Stimulated activated CD4-positive, alpha-beta T cell treated with anti-CD3 and anti-CD28 coated beads, Interleukin-15, amount 100 ng/mL, for 48 hours (primary cell): ENCODE measurements at regions not wholly inside any gene's neighbourhood (a gene's known extent, or its start where the extent isn't known, plus 50 kb on each side); places are given as distances from the start of the nearest gene placed in this dataset.

ENCODE experiments used
- DNase-seq, 2 donors: peaks; one replicate each; pipeline ENCODE4 v3.0.0-alpha.2; 2020; ENCODE audit warnings: low read depth in 2 of 2

DNA sequence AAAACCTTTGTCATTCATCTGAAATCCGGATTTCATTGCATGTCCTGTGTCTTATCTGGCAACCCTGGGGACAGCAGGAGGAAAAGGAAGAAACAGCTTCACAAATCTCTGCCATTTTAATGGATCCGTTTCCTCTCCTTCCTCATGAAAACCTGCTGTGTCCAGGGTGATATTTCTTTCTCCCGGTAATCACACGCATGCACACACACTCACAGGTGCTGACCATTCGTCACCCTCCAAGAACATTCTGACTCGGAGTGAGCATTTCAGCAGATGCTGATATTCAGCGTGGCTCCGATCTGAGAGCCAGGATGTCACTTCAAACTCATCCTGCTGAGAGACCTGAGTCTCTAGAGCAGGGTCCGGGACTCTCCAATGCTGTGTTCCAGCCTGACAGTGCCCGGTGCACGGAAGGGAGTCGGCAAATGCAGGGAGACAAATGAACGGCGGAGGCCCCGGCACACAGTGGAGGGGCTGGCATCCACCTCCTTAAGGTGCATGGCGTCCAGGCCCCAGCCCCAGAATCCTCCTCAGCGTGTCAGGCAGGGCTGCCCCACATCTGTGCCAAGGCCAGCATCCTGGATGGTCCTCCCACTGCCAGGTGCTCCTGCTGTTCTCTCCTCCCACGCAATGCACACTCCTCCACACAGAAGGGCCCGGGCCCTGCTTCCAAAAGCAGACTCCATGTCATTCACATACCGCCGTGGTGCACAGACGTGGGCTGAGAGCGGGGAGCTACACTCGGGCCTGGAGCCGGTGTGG is 70.7 kb downstream of the RBFOX3 start:
- no peak for DNase-seq

DNA sequence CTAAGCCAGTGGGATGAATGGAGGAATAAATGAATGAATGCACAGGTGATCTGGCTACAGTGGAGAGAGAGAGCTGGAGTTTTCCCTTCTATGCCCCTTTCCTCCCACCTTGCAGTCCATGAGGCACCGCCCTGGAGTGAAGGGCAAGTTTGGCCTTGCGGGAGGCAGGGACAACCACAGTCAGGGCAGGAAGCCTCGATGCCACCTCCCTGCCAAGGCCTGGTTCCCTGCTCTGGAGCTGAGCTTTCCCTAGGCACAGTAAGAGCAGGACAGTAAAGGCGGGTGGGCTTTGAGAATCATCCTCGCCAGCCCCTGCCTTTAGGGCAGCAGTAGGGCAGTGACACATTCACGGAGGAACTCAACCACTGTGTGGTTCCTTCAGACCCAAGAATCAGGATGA is 72.6 kb downstream of the RBFOX3 start:
- no peak for DNase-seq

DNA sequence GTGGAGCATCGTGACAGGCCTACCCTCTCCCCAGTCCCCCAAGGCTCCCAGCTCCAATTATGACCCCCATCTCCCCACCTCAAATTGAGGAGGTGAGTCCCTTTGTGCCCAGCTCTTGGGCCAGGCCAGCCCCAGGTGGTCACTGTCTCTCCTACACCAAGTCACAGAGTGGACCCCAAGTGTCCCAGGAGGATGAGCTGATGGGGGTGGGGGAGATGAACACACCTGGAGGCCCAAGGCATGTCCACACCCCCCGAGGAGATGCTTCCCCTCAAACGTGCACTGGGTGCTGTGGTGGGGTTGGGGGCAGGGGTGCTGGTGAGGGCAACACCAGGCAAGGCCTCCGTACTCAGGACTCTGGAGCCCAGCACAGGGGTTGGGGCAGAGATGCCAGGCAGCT is 73.2 kb downstream of the RBFOX3 start:
- DNase-seq, result no peak

DNA sequence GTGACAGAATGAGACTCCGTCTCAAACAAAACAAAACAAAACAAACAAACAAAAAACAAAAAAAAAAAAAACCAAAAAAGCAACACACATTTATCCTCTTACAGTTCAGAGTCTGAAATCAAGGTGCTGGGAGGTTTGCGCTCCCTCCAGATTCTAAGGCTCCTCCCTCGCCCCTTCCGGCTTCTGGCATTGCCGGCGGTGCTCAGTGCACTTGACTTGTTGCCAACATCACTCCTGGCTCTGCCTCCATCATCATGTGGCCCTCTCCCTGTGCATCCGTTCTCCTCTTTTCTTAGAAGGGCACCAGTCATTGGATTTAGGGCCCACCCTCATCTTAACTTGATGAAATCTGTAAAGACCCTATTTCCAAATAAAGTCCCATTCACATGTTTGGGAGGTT is 73.8 kb downstream of the RBFOX3 start:
- DNase-seq, result no peak

DNA sequence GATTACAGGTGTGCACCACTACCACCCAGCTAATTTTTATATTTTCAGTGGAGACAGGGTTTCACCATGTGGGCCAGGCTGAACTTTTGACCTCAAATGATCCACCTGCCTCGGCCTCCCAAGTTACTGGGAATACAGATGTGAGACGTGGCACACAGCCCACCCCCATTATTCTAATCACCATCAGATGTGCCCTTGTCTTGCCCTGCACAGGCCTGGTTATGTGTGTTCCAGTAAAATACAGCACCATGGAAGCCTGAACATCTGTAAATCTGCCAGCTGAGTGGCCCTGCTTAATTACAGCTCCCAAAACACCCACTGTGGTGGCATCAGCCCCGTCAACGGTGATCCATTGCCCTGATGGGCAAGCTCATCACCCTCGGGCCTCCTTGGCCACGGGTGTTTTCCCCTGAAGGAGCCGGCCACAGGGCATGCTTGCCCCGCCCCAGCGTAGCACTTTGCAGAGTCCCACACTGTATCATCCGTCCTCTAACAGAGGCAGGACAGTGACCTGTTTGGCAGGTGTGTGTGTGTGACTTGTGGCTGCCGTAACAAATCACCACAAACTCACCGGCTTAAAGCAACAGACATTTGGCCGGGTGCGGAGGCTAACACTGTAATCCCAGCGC is 74.5 kb downstream of the RBFOX3 start:
- DNase-seq, result no peak

DNA sequence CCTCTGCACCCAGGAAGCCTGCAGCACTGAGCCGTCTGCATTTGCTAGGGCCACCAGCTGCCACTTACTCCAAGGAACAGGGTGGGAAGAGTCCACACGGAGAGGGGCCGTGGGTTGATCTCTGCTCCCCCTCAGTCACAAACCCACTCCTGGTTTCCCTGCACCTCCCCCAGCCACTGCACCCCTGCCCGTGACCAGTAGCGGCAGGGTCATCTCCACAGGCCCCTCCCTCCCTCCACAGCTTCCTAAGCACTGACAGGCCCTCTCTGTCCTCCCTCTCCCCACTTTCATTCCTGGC is 75.2 kb downstream of the RBFOX3 start:
- no peak for DNase-seq

DNA sequence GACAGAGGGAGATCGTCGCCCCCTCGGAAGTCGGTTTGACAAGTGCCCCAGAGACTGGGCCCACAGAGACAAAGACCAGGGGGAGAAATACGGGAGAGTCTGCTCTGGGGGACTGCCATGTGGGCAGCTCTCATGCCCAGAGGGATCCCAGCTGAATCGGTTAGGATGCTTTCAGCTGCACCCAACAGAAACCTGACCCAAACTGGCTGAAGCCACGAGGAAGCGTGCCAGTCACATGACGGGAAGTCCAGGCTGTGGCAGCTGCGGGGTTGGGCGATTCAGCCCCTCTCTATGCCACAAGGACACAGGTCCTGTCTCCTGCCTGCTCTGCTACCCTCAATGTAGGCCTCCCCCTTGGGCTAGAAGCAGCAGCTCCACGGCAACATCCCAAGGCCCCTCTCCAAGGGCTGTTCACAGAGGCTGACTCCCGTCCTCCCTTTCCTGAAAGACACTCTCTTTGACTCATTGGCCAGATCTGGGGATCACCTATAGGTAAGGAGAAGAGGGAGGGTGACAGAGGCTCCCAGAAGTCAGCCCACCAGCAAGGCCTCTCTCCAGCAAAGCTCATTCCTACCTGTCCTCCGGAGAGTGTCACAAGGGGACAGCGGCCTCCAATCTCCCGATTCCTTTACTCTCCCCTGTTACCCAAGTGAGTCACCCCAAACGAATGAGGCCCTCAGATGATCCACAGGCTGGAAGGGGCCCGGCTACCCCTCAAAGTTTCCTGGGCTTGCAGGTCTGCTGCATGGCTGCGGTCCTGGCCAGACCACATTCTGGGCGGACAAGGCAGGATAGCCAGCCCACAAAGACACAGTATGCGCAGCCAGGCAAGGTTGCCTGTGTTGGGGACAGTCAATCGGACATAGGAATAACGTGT is 75.8 kb downstream of the RBFOX3 start:
- DNase-seq, result no peak

DNA sequence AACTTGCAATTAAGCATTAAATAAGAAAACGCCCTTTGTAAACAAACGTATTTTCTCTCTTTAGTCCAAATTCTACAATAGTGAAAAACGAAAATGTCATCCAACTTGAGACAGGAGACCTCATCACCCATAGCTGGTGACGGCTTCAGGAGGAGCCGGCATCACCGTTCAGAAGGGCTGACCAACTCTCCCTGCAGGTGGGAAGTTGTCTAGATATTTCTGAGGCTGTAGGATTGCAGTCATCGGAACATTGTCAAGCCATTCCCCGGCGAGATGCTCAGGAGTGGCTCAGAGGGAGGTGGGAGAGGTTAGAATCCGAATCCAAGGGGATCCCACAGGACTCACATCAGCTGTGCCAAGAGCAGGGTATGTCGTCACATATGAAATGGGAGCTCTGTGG is 76.7 kb downstream of the RBFOX3 start:
- no peak for DNase-seq

DNA sequence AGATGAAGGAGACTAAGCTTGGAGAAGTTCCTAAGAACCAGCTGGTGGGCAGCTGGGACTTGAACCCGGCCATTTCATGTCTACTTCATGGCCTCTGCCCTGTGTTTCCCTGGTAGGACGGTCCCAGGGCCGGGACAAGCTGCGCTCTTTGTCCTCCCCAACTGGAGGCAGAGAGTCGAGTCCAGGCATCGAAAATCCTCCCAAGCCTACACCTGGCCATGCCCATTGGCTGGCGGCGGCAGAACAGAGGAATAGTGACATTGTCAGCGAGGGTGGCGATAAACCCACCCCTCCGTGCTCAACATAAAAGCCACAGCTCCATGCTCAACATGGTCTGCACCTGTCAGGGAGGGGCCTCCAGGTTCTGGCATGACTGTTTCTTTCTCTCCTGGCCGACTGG is 77.7 kb downstream of the RBFOX3 start:
- no peak for DNase-seq

DNA sequence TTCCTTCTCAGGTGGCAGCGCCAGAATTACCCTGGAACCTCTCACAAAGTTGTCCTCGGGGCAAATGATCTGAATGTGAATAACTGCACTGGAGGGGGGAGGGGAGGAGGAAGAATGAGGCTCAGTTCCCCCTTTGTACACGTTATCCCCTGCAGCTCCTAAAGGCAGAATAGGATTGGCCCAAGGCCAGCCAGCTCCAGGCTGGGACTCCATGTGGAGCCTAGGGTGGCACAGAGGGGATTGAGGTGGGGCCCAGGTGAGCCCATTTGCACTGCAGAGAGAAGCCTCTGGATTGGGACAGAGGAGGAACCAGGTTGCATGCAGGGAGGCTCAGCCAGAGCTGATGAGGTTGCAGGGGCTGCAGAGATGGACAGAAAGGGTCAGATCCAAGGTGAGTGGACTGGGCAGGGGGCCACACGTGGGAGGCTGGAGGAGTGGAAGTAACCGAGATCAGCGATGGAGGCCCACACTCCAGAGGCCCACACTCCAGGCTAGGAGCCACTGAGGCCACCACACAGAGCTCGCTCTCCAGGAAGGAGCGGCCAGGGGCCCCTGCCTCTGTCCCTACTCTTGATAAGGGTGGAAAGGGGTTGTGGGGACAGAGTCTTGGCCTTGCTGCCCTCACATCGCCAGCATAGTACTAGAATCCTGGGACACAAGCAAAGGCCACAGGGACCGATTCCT is 78.6 kb downstream of the RBFOX3 start:
- no peak for DNase-seq

DNA sequence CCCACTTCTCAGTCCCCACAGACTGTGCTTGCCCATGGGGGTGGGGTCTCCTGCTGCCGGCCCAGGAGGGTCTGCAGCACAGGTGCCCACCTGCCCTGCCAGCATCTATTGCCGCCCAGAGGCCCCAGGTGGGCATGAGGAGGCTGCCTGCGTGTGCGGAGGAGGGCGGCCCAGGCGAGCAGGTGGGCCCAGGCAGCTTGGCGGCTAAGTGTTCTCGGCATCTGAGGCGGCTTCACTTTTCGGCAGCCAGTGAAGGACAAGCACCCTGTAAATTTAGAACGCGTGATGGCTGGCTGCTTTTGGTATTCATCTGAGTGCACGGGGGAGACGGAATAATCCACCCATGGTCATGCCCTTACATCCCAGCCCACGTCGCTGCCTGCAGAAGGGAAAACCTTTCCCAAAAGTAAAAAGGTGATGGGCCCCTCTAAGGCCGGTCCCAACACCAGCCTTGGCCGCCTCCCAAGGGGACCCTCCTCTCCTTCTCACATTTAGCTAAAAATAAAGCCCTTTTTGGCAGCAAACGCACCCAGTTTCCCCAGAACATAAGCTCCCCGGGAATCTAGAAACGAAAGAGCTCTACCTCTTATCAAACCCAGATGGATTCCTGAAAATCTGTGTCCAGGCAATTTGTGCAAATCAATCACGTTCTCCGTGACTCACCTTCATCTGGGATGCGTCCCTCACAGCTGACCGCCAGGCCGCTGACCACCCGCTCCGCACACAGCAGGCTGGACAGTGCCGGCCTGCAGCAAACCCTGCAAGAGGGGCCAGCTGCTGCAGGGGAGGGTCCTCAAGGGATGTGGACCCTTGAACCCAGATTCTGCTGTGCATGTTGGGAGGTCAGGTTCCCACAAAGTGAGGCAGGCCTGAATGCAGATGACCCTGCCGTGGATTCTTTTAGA is 79.4 kb downstream of the RBFOX3 start:
- no peak for DNase-seq

DNA sequence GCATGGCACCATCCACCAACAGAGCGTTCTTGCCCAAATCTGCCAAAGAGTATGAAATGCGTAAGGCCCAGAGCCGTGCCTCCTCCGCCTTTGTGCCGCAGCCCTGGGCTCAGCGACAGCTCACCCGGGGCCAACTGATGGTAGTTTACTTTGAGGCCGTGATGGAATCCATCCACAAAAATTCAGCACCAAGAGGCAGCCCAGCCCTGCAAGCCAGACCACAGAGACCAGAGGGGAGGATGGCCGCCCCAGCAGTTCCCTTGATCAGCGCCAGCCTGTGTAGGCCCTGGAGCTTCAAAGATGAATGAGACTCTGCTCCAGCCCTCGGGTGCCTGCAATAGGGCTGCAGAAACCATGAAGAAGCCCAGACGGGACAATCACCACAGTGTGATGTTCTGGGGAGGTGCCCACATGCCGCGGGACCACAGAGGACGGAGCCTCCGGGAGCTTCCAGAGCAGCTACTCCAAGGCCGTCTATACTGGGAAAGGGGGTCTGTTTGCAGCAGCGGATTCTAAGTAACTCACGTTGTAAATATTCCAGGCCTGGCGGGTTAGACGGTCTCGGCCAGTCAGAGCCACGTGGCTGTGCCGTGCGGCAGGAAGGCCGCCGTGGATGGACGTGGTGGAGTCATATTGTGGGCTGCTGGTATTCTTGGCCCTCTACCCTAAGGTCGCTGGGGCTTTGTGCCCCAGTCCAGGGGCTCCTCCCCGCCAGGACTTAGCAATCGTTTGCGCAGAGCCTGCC is 80.3 kb downstream of the RBFOX3 start:
- no peak for DNase-seq

DNA sequence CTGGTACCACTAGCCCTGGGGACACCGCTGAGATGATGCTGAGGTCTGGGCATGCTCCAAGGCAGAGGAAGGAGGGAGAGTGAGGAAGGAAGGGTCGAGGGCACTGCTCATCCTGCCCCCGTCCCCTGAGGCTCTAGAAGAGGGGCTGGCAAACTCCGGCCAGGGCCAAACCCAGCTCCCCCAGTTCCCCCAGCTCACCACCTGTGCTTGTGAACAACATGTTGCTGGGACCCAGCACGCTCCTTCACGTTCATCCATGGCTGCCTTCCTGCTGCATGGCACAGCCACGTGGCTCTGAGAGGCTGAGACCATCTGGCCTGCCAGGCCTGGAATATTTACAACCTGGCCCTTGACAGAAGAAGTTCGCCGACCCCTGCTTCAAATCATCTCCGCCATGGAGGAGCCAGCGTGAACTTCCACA is 81.2 kb downstream of the RBFOX3 start:
- DNase-seq, result no peak

DNA sequence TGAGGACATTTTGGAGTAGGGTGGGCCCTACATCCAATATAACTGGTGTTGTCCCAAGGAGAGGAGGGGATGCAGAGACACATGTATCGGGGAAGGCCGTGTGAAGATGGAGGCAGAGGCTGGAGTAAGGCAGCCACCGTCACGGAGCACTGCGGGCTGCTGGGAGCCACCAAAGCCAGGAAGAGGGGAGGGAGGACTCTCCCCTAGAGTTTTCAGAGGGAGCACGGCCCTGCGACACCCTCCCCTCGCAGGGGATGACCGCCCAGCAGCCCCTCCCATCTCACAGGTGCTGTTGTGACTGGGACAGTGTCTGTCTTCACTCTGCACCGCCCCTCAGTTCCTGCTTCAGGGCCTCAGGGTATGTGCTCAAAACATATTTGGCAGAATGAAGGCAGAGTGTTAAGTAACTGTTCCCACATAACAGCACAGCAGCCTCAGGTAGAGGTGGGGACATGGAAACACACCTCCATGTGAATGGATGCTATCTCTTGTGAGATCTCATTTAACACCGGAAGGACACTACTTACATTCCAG is 82.2 kb downstream of the RBFOX3 start:
- DNase-seq, result no peak

DNA sequence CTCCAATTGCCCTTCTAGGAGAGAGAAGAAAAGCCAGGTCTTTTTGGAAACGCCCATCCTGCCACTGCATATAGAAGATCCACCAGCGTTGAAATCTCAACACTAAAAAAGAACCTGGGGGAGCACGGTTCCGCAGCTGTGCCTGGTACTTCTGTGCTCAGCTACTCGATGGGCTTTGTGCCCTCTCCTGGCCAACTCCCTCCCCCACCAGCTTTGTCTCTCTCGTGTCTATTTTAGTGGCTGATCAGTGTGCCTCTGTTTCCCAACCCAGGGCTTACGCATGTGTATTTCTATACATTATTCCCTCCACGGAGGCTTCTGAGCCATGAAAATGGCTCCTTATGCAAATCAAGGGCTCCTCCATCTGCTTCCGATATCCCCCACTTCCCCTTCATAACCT is 83.5 kb downstream of the RBFOX3 start:
- DNase-seq, result no peak

DNA sequence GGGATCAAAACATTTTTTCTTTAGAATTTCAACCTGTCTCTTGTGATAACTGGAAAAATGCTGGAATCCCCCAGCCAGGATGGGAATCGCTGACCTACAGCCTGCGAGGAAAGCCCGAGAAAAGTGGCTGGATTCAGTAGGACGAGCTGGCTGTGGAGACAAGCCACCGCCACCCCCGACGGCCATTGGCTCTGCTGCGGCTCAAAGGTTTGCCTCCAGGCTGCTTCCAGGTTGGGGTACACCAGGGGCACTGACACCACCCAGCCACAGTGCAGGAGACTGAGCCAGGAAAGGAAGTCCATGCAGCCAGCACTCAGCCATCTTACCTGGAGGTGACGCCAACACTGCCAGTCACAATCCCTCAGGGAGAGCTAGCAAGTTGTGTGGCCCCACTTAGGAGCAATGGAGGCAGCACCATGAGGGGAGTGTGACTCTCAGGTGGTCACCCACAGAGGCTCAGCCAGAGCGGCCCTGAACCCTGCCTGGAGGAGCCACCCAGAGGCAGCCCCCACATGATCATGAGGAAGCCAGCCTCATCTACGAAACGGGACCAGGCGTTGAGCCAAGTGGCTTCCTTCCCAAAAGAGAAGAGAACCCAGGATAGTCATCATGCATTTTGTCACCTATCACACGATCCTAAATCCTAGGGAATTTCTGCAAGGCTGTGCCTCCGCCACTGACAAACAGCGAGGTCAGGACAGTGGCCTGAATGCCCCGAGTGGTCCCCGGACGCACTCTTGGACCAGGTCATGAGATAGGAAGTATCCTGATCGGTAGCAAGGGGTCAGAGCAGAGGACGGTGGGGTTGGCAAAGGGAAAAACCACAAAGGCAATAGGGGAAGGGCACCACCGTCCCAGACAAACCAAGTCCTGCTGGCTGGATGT is 84.8 kb downstream of the RBFOX3 start:
- DNase-seq, result no peak

DNA sequence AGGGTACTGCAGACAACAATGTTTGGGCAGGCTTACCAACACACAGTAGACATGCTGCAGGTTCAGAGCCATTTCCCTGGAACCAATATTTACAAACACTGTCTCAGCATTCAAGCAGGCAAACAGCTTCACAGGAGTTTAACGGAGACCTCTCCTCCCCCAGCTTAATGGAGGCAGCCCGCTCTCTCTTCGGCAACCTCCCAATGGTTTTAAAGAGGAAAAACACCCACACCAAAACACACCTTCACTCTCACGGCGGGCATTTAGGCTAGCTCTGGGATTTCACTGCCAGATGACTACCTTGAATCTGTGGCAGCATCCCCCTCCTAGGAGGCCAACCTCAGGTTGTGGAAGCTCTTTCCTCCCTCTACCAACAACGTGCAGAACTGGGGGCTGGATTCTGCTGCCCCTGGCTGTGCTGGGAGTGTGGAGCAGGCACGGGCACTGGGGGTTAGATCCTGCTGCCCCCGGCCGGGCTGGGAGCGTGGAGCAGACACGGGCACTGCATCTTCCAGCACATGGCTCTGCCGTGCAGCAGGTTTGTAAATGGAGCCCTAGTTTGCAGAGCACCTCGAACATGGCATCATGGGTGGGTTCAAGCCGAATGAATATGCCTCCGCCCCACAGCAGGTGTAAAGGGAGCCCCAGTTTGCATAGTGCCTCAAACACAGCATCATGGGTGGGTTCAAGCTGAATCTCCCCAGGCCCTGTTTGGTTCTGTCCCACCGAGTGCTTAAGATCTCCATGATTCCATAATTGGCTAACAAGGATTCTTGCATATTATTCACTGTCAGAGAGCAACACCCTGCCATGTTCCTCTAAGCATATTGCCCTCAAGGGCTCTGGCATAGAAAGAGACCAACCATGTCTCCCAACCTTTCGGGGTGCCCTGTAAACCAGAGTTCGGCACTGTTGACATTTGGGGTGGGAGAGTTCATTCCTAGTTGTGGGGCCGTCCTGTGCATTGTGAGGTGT is 86.4 kb downstream of the RBFOX3 start:
- DNase-seq, result no peak

DNA sequence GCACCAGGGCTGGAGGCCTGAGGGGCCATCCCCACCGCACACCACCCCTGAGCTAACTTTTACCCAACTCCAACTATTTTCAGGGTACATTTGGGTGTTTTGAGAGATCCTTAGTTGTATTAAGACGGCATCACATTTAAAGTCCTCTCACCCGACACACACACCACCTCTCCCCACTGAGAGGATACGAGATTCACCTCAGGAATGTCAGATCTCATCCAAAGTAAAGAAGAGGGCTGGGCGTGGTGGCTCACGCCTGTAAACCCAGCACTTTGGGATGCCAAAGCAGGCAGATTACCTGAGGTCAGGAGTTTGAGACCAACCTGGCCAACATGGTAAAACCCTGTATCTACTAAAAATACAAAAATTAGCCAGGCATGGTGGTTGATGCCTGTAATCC is 88.4 kb downstream of the RBFOX3 start:
- no peak for DNase-seq
